ENCODE measurements at regions not wholly inside any gene's neighbourhood (a gene's known extent, or its start where the extent isn't known, plus 50 kb on each side); places are given as distances from the start of the nearest gene placed in this dataset.

- no peaks in the 10 kb centered on the region for H3K9me3 ChIP-seq (ENCODE audit: control insufficient read depth, insufficient read depth, low read depth, low read length)
- no peaks in the 10 kb centered on the region for H3K4me1 ChIP-seq (ENCODE audit: control insufficient read depth, insufficient read depth, low read length)
- CTCF ChIA-PET = interaction anchor here (1.5 to 2.6 kb wide), 2 partner anchors 31 to 203 kb away, joined by 3 to 14 read pairs; partner anchors contain the start of gene EFNB1
- peak; percentile 48; the same call in 1 of the 2 replicates for TF ChIP-seq CTCF (tag by site-specific recombination; IDR thresholded peaks at IDR 0.05)
- TF ChIP-seq ZSCAN30 (tag by site-specific recombination; IDR thresholded peaks at IDR 0.05) = no peak
- TF ChIP-seq ZIC2 (tag by site-specific recombination; IDR thresholded peaks at IDR 0.05) = no peak
- TF ChIP-seq KLF9 (tag by site-specific recombination; IDR thresholded peaks at IDR 0.05; ENCODE audit: low read depth) = no peak
- no peaks in the 10 kb centered on the region for H3K36me3 ChIP-seq (ENCODE audit: control insufficient read depth in 2 of 2, insufficient read depth in 1 of 2, low read length in 2 of 2)
- no peak overlapping the region for H3K4me3 ChIP-seq (ENCODE audit: low read depth, low read length)
- POLR2A ChIA-PET = no interaction called here
- H3K27ac ChIP-seq (ENCODE audit: extremely low read depth, low read depth, low read length) = no peak overlapping the region
These were observed 134.1 kb downstream of the PJA1 start for GRCh38 chrX:69031181-69031580.

GRCh38 chrX:69029771-69030170, 135.5 kb downstream of the PJA1 start:
- no peak overlapping the region for H3K27ac ChIP-seq (ENCODE audit: extremely low read depth, low read depth, low read length)
- H3K4me3 ChIP-seq (ENCODE audit: low read depth, low read length) = no peak overlapping the region
- no peaks in the 10 kb centered on the region for H3K36me3 ChIP-seq (ENCODE audit: control insufficient read depth in 2 of 2, insufficient read depth in 1 of 2, low read length in 2 of 2)
- H3K9me3 ChIP-seq (ENCODE audit: control insufficient read depth, insufficient read depth, low read depth, low read length) = no peaks in the 10 kb centered on the region
- no peaks in the 10 kb centered on the region for H3K4me1 ChIP-seq (ENCODE audit: control insufficient read depth, insufficient read depth, low read length)
- CTCF ChIA-PET = interaction anchor here (0.7 kb wide), 1 partner anchor 374 kb away, joined by 3 read pairs; no protein-coding TSS in a partner anchor
- POLR2A ChIA-PET = no interaction called here
- no peak for TF ChIP-seq ZNF37A (tag by site-specific recombination; IDR thresholded peaks at IDR 0.05)
- TF ChIP-seq ZNF146 (tag by site-specific recombination; IDR thresholded peaks at IDR 0.05) = no peak
- no peak for TF ChIP-seq PATZ1 (tag by site-specific recombination; IDR thresholded peaks at IDR 0.05)
- TF ChIP-seq ZBTB1 (tag by site-specific recombination; IDR thresholded peaks at IDR 0.05) = no peak
- TF ChIP-seq PRDM4 (tag by site-specific recombination; IDR thresholded peaks at IDR 0.05) = no peak
- TF ChIP-seq PRDM6 (tag by site-specific recombination; IDR thresholded peaks at IDR 0.05) = no peak
- no peak for TF ChIP-seq KLF1 (tag by site-specific recombination; IDR thresholded peaks at IDR 0.05)
- no peak for TF ChIP-seq ZFP41 (tag by site-specific recombination; IDR thresholded peaks at IDR 0.05; ENCODE audit: borderline replicate concordance)

- Histone ChIP-seq H3K4me1 (ENCODE audit: control insufficient read depth, insufficient read depth, low read length) (no peaks in the 10 kb centered on the region), H3K36me3 (ENCODE audit: control insufficient read depth in 2 of 2, insufficient read depth in 1 of 2, low read length in 2 of 2) (no peaks in the 10 kb centered on the region), H3K4me3 (ENCODE audit: low read depth, low read length) (no peak overlapping the region), H3K27ac (ENCODE audit: extremely low read depth, low read depth, low read length) (no peak overlapping the region), H3K9me3 (ENCODE audit: control insufficient read depth, insufficient read depth, low read depth, low read length) (no peaks in the 10 kb centered on the region)
- ChIA-PET POLR2A (no interaction called here), CTCF (interaction anchor here (0.9 to 1.0 kb wide), 2 partner anchors 65 to 200 kb away, joined by 4 to 6 read pairs; partner anchors contain the start of gene EFNB1)
- TF ChIP-seq ZBTB26 (tag by site-specific recombination; optimal IDR thresholded peaks at IDR 0.05) (no peak), ZNF341 (tag by site-specific recombination; IDR thresholded peaks at IDR 0.05; ENCODE audit: low read depth) (no peak), ZNF335 (tag by site-specific recombination; conservative IDR thresholded peaks at IDR 0.05) (no peak), ZNF174 (tag by site-specific recombination; IDR thresholded peaks at IDR 0.05) (no peak), ZNF624 (tag by site-specific recombination; IDR thresholded peaks at IDR 0.05) (no peak), ZBTB1 (tag by site-specific recombination; IDR thresholded peaks at IDR 0.05) (no peak), ZNF626 (tag by site-specific recombination; IDR thresholded peaks at IDR 0.05) (no peak), ZNF239 (tag by site-specific recombination; IDR thresholded peaks at IDR 0.05) (no peak), ZNF133 (tag by site-specific recombination; IDR thresholded peaks at IDR 0.05) (no peak), BCL11B (tag by site-specific recombination; IDR thresholded peaks at IDR 0.05; ENCODE audit: low read depth) (no peak), ZNF837 (tag by site-specific recombination; IDR thresholded peaks at IDR 0.05) (no peak), ZNF157 (tag by site-specific recombination; IDR thresholded peaks at IDR 0.05) (no peak), ZNF248 (tag by site-specific recombination; IDR thresholded peaks at IDR 0.05) (no peak)
These were observed 136.5 kb downstream of the PJA1 start for GRCh38 chrX:69028761-69029120.

Data from HEK293 (cell line).